ENCODE measurements at regions not wholly inside any gene's neighbourhood (a gene's known extent, or its start where the extent isn't known, plus 50 kb on each side); places are given as distances from the start of the nearest gene placed in this dataset.

DNA sequence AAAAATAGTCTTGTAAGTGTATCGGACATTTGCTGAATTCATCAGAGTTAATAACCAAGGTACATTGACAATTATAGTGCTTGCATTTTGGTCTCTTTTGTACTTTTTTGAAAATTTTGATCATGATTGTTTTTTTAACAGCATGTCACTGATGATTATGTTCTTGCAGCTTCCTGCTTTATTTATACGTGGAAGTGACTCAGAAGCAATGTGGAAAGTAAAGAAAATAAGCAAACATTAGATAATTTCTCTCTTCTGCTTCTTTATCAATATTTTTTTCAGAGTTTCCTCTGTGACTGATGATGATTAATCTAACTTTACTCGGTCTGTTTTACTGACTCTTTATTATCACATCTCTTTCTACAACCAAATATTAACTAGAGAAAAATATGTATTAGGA lies 1351.9 kb downstream of the REEP3 start:
- no peak for TF ChIP-seq ESRRG (CRISPR knock-in tag; IDR thresholded peaks at IDR 0.05)
- no peak for TF ChIP-seq TOX (CRISPR knock-in tag; IDR thresholded peaks at IDR 0.05; ENCODE audit: borderline replicate concordance)
- TF ChIP-seq RARB (CRISPR knock-in tag; IDR thresholded peaks at IDR 0.05): no peak
- TF ChIP-seq PATZ1 (CRISPR knock-in tag; IDR thresholded peaks at IDR 0.05; ENCODE audit: borderline replicate concordance): no peak
- no peak for TF ChIP-seq ISL1 (CRISPR knock-in tag; IDR thresholded peaks at IDR 0.05)
- TF ChIP-seq GLIS3 (CRISPR knock-in tag; IDR thresholded peaks at IDR 0.05): no peak
- no peak for TF ChIP-seq SNAI2 (CRISPR knock-in tag; IDR thresholded peaks at IDR 0.05)
- no peak for TF ChIP-seq ZFP3 (CRISPR knock-in tag; IDR thresholded peaks at IDR 0.05)
- TF ChIP-seq ZNF8 (CRISPR knock-in tag; IDR thresholded peaks at IDR 0.05): no peak
- no peak for TF ChIP-seq ZNF70 (CRISPR knock-in tag; IDR thresholded peaks at IDR 0.05)
- no peak for TF ChIP-seq CSDC2 (CRISPR knock-in tag; IDR thresholded peaks at IDR 0.05)
- TF ChIP-seq ARNTL (CRISPR knock-in tag; IDR thresholded peaks at IDR 0.05; ENCODE audit: borderline replicate concordance, low read depth): no peak
- TF ChIP-seq PPARA (CRISPR knock-in tag; IDR thresholded peaks at IDR 0.05; ENCODE audit: borderline replicate concordance): no peak
- no peak for TF ChIP-seq OSR1 (CRISPR knock-in tag; IDR thresholded peaks at IDR 0.05)
- TF ChIP-seq, protein P1, sequence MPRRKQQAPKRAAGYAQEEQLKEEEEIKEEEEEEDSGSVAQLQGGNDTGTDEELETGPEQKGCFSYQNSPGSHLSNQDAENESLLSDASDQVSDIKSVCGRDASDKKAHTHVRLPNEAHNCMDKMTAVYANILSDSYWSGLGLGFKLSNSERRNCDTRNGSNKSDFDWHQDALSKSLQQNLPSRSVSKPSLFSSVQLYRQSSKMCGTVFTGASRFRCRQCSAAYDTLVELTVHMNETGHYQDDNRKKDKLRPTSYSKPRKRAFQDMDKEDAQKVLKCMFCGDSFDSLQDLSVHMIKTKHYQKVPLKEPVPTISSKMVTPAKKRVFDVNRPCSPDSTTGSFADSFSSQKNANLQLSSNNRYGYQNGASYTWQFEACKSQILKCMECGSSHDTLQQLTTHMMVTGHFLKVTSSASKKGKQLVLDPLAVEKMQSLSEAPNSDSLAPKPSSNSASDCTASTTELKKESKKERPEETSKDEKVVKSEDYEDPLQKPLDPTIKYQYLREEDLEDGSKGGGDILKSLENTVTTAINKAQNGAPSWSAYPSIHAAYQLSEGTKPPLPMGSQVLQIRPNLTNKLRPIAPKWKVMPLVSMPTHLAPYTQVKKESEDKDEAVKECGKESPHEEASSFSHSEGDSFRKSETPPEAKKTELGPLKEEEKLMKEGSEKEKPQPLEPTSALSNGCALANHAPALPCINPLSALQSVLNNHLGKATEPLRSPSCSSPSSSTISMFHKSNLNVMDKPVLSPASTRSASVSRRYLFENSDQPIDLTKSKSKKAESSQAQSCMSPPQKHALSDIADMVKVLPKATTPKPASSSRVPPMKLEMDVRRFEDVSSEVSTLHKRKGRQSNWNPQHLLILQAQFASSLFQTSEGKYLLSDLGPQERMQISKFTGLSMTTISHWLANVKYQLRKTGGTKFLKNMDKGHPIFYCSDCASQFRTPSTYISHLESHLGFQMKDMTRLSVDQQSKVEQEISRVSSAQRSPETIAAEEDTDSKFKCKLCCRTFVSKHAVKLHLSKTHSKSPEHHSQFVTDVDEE (CRISPR knock-in tag; IDR thresholded peaks at IDR 0.05): no peak
- TF ChIP-seq POU6F1 (CRISPR knock-in tag; IDR thresholded peaks at IDR 0.05; ENCODE audit: borderline replicate concordance, low read depth): no peak
- no peak for TF ChIP-seq TCF4 (CRISPR knock-in tag; IDR thresholded peaks at IDR 0.05; ENCODE audit: borderline replicate concordance)
- no peak for TF ChIP-seq ZC3H10 (CRISPR knock-in tag; IDR thresholded peaks at IDR 0.05)
- TF ChIP-seq ZNF565 (CRISPR knock-in tag; conservative IDR thresholded peaks at IDR 0.05; ENCODE audit: low read depth): no peak
- ATAC-seq: no peak

- TF ChIP-seq SNAI2 (CRISPR knock-in tag; IDR thresholded peaks at IDR 0.05): no peak
- TF ChIP-seq, protein P1 (CRISPR knock-in tag; IDR thresholded peaks at IDR 0.05): no peak
- TF ChIP-seq ISL1 (CRISPR knock-in tag; IDR thresholded peaks at IDR 0.05): no peak
- no peak for ATAC-seq
These were observed 1352.8 kb downstream of the REEP3 start for GRCh38 chr10:64873959-64874358.

- TF ChIP-seq PPARA (CRISPR knock-in tag; IDR thresholded peaks at IDR 0.05; ENCODE audit: borderline replicate concordance): no peak
- TF ChIP-seq BACH2 (CRISPR knock-in tag; IDR thresholded peaks at IDR 0.05; ENCODE audit: borderline replicate concordance): no peak
- no peak for TF ChIP-seq POU6F1 (CRISPR knock-in tag; IDR thresholded peaks at IDR 0.05; ENCODE audit: borderline replicate concordance, low read depth)
- TF ChIP-seq CSRNP3 (CRISPR knock-in tag; IDR thresholded peaks at IDR 0.05): no peak
- no peak for TF ChIP-seq ZNF565 (CRISPR knock-in tag; conservative IDR thresholded peaks at IDR 0.05; ENCODE audit: low read depth)
- TF ChIP-seq, protein P2, sequence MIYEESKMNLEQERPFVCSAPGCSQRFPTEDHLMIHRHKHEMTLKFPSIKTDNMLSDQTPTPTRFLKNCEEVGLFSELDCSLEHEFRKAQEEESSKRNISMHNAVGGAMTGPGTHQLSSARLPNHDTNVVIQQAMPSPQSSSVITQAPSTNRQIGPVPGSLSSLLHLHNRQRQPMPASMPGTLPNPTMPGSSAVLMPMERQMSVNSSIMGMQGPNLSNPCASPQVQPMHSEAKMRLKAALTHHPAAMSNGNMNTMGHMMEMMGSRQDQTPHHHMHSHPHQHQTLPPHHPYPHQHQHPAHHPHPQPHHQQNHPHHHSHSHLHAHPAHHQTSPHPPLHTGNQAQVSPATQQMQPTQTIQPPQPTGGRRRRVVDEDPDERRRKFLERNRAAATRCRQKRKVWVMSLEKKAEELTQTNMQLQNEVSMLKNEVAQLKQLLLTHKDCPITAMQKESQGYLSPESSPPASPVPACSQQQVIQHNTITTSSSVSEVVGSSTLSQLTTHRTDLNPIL (CRISPR knock-in tag; IDR thresholded peaks at IDR 0.05; ENCODE audit: low read depth): no peak
- no peak for TF ChIP-seq TOX (CRISPR knock-in tag; IDR thresholded peaks at IDR 0.05; ENCODE audit: borderline replicate concordance)
- no peak for TF ChIP-seq ISL1 (CRISPR knock-in tag; IDR thresholded peaks at IDR 0.05)
- no peak for TF ChIP-seq GLIS3 (CRISPR knock-in tag; IDR thresholded peaks at IDR 0.05)
- no peak for TF ChIP-seq ARNTL (CRISPR knock-in tag; IDR thresholded peaks at IDR 0.05; ENCODE audit: borderline replicate concordance, low read depth)
These were observed 1359.3 kb downstream of the REEP3 start for GRCh38 chr10:64880546-64880945.

More at GRCh38 chr10:64880546-64880945, 1359.3 kb downstream of the REEP3 start:
- ATAC-seq: no peak
